ENCODE measurements at regions not wholly inside any gene's neighbourhood (a gene's known extent, or its start where the extent isn't known, plus 50 kb on each side); places are given as distances from the start of the nearest gene placed in this dataset.

GRCh38 chrX:67780694-67781109, 236.9 kb downstream of the AR start:
- peak; percentile 16 for DNase-seq

GRCh38 chrX:67781132-67781531, 237.3 kb downstream of the AR start:
- DNase-seq, result no peak

- DNase-seq, result no peak
Measured at GRCh38 chrX:67784712-67785111, 240.9 kb downstream of the AR start.

- no peak for DNase-seq
Measured at GRCh38 chrX:67787196-67787595, 243.4 kb downstream of the AR start.

GRCh38 chrX:67789536-67789935, 245.7 kb downstream of the AR start:
- no peak for DNase-seq

Measured in midbrain (tissue), 1 donor.